HG03432 (cell line): ENCODE measurements at regions not wholly inside any gene's neighbourhood (a gene's known extent, or its start where the extent isn't known, plus 50 kb on each side); places are given as distances from the start of the nearest gene placed in this dataset.

ENCODE experiments used
- ATAC-seq: cut with Tn5 transposase; IDR thresholded peaks from one replicate; pipeline ENCODE4 v1.9.1; 2021; ENCODE audit warnings: mild to moderate bottlenecking, moderate library complexity; ENCODE audit not compliant: unreplicated experiment

- no peak for ATAC-seq
These were observed 383.8 kb downstream of the TMEM232 start for GRCh38 chr5:110342683-110343082.

GRCh38 chr5:110343616-110344015 is 382.9 kb downstream of the TMEM232 start:
- no peak for ATAC-seq

GRCh38 chr5:110345623-110346022 is 380.8 kb downstream of the TMEM232 start:
- no peak for ATAC-seq

DNA sequence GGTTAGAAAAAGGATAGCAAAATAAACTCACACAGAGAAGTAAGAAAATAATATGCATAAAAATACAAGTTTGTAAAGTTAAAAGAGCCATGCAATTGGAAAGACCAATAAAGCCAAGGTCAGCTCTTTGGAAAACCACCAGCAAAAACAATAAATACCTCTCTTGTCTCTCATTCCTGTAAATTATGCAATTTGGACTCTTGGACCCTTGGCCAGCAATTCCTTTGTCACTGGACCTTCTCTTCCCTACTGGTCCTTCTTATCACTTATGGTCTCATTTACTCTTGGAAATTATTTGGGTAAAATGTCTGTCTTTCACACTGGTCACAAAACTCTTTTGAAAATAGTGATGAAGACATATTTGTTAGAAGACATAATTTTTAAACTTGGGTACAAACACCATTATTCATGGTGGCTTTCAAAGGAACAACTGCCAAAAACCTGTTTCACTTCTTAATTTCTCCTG is 379.5 kb downstream of the TMEM232 start:
- ATAC-seq, result no peak

GRCh38 chr5:110347781-110348180 is 378.7 kb downstream of the TMEM232 start:
- ATAC-seq, result no peak

DNA sequence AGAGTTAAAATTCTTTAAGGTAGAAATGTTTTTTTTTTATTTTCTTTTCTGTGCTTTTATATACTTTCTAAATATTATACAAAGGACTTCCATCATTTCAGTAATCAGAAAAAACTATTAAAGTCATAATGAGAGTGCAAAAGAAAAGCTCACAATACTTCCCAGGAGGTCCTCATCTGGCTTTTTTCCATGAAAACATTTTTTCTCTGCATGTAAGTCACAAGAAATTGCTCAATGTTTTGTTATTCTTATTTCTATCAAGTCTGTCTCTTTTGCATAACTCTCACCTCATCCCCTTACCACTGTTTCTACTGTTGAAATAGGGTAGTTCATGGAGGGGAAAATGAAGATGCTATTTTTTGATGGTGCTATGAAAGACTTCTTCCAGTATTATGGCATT is 375.0 kb downstream of the TMEM232 start:
- ATAC-seq, result no peak

DNA sequence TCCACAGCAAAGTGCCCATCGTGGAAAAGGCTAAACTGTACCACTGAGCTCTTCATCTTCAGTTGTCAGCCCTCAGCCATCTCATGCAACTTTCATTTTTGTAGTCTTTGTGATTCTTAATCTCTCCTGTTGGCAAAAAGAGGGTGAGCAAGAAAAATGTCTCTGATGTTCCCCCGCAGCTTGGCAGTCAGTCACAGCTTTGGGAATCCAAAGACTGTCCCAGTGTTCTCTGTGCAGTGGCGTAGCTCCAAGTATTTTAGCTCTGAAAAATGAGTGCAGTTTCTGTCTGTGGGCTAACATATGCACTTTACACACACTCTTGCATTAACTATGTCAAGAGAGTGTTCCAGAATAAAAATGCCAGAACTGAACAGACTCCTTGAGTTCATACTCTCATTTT is 372.2 kb downstream of the TMEM232 start:
- ATAC-seq, result no peak

DNA sequence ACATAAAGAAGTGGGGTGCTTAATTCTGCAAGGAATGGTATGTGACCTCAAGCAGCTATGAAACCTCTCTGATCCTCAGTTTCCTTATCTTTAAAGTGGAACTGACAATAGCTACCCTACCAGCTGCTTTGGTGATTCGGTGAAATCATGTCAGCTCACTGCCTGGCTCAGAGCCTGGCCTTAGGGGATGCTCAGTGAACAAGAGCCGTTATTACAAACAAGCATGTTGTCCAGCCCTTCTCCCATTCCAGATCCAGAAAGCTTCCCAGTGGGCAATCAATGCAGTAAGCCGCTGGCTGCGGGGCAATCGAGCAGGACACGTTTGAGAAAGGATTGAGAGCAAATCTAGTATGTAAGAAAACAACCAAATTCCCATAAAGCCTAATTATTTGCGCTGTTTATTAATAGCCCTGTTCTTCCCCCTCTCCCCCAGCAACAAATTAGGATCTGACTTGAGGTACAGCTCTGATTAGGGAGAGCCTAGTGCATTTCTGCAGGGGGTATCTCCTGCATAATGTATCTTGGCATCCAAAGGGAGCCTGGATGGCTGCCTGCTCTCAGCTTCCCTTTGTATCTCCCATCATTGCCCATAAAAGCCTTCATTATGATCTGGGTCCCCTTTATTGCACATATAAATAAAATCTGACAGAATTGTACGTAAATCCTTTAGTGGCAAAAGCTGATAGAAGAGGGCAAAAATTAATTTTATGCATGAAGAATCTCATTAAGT is 371.4 kb downstream of the TMEM232 start:
- ATAC-seq, result no peak

DNA sequence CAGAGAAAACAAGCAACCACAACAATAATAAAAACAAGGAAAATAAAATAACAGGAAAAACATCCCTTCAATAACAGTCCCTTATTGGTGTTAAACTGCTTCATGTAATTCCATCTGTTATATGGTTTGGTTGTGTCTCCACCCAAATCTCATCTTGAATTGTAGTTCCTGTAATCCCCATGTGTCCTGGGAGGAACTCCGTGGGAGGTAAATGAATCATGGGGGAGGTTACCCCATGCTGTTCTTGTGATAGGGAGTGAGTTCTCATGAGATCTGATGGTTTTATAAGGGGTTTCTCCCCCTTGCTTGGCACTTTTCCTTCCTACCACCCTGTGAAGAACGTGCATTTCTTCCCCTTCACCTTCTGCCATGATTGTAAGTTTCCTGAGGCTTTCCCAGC is 369.8 kb downstream of the TMEM232 start:
- no peak for ATAC-seq

DNA sequence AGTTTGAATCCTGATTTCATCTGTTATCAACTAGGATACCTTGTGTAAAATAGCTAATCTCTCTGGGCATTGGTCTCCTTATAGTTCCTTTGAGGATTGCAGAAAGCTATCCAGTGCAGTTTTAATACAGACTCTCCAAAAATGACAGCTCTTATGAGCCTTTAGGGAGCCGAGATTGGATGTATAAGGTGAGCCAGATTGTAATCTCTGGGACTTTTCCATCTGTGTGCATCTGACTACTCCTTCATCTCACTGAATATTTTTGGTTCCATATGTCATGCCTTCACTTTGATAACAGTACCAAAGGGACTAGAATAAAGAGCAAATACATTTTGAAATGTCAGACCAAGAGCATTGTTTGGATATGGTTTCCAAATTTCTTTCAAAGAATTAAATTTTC is 367.2 kb downstream of the TMEM232 start:
- ATAC-seq, result no peak

DNA sequence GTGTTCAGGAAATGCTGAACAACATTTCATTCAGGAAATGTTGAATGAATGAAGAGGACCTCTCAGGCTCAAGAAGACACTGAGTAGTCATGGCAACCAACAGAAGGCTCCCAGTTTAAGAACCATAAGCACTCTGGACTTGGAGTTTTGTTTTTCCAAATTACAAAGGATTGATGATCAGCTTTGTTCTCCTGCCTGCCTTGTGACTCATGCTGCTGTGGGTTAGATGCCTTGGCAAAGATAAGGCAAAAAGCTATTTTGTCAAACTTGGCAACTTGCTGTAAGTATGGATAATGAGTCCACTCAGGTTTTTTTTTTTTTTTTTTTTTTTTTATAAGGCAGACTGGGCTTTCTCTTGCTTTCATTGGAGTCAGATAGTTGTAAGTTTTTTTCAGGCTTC is 365.0 kb downstream of the TMEM232 start:
- no peak for ATAC-seq

GRCh38 chr5:110362261-110362660 is 364.2 kb downstream of the TMEM232 start:
- ATAC-seq, result no peak

DNA sequence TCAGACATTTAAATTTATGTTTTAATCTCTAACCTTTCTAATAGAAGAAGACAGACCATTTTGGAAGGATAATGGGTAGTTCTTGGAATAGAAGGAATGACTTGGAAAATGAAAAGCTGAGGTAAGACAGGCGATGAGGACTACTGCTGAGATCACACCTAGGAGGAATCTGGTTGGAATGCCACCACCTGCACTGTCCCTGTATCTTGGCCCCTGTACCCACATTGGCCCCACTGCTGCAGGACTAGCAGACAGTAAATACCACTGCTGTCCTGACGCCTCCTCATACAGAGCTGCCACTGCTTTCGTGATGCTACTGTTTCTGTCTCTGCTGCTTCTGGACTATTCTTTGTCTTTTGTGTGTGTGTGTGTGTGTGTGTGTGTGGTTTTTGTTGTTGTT is 359.8 kb downstream of the TMEM232 start:
- no peak for ATAC-seq
